ENCODE measurements at regions not wholly inside any gene's neighbourhood (a gene's known extent, or its start where the extent isn't known, plus 50 kb on each side); places are given as distances from the start of the nearest gene placed in this dataset.

GRCh38 chr15:93360318-93360717 is 271.3 kb upstream of the RGMA start:
- TF ChIP-seq, protein P1, sequence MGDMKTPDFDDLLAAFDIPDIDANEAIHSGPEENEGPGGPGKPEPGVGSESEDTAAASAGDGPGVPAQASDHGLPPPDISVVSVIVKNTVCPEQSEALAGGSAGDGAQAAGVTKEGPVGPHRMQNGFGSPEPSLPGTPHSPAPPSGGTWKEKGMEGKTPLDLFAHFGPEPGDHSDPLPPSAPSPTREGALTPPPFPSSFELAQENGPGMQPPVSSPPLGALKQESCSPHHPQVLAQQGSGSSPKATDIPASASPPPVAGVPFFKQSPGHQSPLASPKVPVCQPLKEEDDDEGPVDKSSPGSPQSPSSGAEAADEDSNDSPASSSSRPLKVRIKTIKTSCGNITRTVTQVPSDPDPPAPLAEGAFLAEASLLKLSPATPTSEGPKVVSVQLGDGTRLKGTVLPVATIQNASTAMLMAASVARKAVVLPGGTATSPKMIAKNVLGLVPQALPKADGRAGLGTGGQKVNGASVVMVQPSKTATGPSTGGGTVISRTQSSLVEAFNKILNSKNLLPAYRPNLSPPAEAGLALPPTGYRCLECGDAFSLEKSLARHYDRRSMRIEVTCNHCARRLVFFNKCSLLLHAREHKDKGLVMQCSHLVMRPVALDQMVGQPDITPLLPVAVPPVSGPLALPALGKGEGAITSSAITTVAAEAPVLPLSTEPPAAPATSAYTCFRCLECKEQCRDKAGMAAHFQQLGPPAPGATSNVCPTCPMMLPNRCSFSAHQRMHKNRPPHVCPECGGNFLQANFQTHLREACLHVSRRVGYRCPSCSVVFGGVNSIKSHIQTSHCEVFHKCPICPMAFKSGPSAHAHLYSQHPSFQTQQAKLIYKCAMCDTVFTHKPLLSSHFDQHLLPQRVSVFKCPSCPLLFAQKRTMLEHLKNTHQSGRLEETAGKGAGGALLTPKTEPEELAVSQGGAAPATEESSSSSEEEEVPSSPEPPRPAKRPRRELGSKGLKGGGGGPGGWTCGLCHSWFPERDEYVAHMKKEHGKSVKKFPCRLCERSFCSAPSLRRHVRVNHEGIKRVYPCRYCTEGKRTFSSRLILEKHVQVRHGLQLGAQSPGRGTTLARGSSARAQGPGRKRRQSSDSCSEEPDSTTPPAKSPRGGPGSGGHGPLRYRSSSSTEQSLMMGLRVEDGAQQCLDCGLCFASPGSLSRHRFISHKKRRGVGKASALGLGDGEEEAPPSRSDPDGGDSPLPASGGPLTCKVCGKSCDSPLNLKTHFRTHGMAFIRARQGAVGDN (IDR thresholded peaks at IDR 0.05) = no peak
- TF ChIP-seq, protein P2, sequence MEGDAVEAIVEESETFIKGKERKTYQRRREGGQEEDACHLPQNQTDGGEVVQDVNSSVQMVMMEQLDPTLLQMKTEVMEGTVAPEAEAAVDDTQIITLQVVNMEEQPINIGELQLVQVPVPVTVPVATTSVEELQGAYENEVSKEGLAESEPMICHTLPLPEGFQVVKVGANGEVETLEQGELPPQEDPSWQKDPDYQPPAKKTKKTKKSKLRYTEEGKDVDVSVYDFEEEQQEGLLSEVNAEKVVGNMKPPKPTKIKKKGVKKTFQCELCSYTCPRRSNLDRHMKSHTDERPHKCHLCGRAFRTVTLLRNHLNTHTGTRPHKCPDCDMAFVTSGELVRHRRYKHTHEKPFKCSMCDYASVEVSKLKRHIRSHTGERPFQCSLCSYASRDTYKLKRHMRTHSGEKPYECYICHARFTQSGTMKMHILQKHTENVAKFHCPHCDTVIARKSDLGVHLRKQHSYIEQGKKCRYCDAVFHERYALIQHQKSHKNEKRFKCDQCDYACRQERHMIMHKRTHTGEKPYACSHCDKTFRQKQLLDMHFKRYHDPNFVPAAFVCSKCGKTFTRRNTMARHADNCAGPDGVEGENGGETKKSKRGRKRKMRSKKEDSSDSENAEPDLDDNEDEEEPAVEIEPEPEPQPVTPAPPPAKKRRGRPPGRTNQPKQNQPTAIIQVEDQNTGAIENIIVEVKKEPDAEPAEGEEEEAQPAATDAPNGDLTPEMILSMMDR (IDR thresholded peaks at IDR 0.05 in 2 of 3, conservative IDR thresholded peaks at IDR 0.05 in 1 of 3; ENCODE audit: control insufficient read depth in 2 of 3, extremely low read depth in 1 of 3, insufficient read depth in 1 of 3, low read depth in 3 of 3, low read length in 3 of 3) = no peak
- no peak for TF ChIP-seq SP1 (IDR thresholded peaks at IDR 0.05; ENCODE audit: low read depth, low read length)
- no peak for TF ChIP-seq ETV6 (conservative IDR thresholded peaks at IDR 0.05 in 1 of 2, IDR thresholded peaks at IDR 0.05 in 1 of 2; ENCODE audit: borderline replicate concordance in 1 of 2, low read depth in 1 of 2)
- no peak for TF ChIP-seq IKZF2 (IDR thresholded peaks at IDR 0.05)
- TF ChIP-seq JUNB (IDR thresholded peaks at IDR 0.05) = no peak
- TF ChIP-seq, protein P3, sequence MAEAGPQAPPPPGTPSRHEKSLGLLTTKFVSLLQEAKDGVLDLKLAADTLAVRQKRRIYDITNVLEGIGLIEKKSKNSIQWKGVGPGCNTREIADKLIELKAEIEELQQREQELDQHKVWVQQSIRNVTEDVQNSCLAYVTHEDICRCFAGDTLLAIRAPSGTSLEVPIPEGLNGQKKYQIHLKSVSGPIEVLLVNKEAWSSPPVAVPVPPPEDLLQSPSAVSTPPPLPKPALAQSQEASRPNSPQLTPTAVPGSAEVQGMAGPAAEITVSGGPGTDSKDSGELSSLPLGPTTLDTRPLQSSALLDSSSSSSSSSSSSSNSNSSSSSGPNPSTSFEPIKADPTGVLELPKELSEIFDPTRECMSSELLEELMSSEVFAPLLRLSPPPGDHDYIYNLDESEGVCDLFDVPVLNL (IDR thresholded peaks at IDR 0.05; ENCODE audit: low read depth, low read length) = no peak
- TF ChIP-seq REST (IDR thresholded peaks at IDR 0.05; ENCODE audit: low read depth, low read length) = no peak
- TF ChIP-seq USF1 (IDR thresholded peaks at IDR 0.05; ENCODE audit: borderline replicate concordance, extremely low read length, insufficient read depth, low read depth, low read length) = no peak
- TF ChIP-seq EP300 (IDR thresholded peaks at IDR 0.05; ENCODE audit: borderline replicate concordance in 1 of 2, control insufficient read depth in 1 of 2, low read depth in 2 of 2, low read length in 2 of 2) = no peak

Data from GM12878 (cell line).